RPMI8226 (cell line): ENCODE measurements at regions not wholly inside any gene's neighbourhood (a gene's known extent, or its start where the extent isn't known, plus 50 kb on each side); places are given as distances from the start of the nearest gene placed in this dataset.
A peak's percentile ranks its signal among the peaks of the same experiment; 100 is the strongest.

Experiments used
- DNase-seq: peaks from one replicate; pipeline ENCODE4 v3.0.0-alpha.2; 2015

GRCh38 chr4:159041054-159042034 lies 61.5 kb upstream of the RAPGEF2 start:
- no peak for DNase-seq

GRCh38 chr4:159042097-159042605 lies 60.7 kb upstream of the RAPGEF2 start:
- peak; percentile 21 for DNase-seq

- DNase-seq = no peak
Measured at GRCh38 chr4:159042868-159043267, 60.0 kb upstream of the RAPGEF2 start.

GRCh38 chr4:159043861-159044260 lies 59.0 kb upstream of the RAPGEF2 start:
- DNase-seq = no peak

- DNase-seq = no peak
Measured at GRCh38 chr4:159045321-159045720, 57.6 kb upstream of the RAPGEF2 start.

GRCh38 chr4:159046683-159047082 lies 56.2 kb upstream of the RAPGEF2 start:
- DNase-seq = no peak

- no peak for DNase-seq
Measured at GRCh38 chr4:159047478-159048165, 55.3 kb upstream of the RAPGEF2 start.

- no peak for DNase-seq
Measured at GRCh38 chr4:159048166-159048886, 54.6 kb upstream of the RAPGEF2 start.

GRCh38 chr4:159049780-159050375 lies 53.0 kb upstream of the RAPGEF2 start:
- no peak for DNase-seq

GRCh38 chr4:159051245-159052071 lies 51.4 kb upstream of the RAPGEF2 start:
- DNase-seq = no peak

- DNase-seq = no peak
Measured at GRCh38 chr4:159052315-159052714, 50.6 kb upstream of the RAPGEF2 start.
